Tibial nerve (tissue), 4 donors: ENCODE measurements at regions not wholly inside any gene's neighbourhood (a gene's known extent, or its start where the extent isn't known, plus 50 kb on each side); places are given as distances from the start of the nearest gene placed in this dataset.

Source experiments
- EP300 ChIP-seq, 2 donors: sonication (generic); formaldehyde crosslinking; IDR thresholded peaks; one replicate each; pipeline ENCODE4 v1.6.1; 2017; ENCODE audit warnings: antibody characterized with exemption in 2 of 2, mild to moderate bottlenecking in 1 of 2
- POLR2A ChIP-seq, 2 donors: fragments of 450-650 bp; IDR thresholded peaks; one replicate each; pipeline ENCODE4 v1.6.1; 2017; ENCODE audit warnings: antibody characterized with exemption in 2 of 2, mild to moderate bottlenecking in 2 of 2, moderate library complexity in 2 of 2
- TF ChIP-seq, protein P1 (sequence below), 5 experiments: fragments of 200-600 bp in 3 of 5; fragments of 450-650 bp in 2 of 5; sonication (generic) in 3 of 5; IDR thresholded peaks; one replicate each; pipeline ENCODE4 v1.5.1; 2016 to 2019; ENCODE audit warnings: antibody characterized with exemption in 5 of 5, mild to moderate bottlenecking in 3 of 5, moderate library complexity in 2 of 5

DNA sequence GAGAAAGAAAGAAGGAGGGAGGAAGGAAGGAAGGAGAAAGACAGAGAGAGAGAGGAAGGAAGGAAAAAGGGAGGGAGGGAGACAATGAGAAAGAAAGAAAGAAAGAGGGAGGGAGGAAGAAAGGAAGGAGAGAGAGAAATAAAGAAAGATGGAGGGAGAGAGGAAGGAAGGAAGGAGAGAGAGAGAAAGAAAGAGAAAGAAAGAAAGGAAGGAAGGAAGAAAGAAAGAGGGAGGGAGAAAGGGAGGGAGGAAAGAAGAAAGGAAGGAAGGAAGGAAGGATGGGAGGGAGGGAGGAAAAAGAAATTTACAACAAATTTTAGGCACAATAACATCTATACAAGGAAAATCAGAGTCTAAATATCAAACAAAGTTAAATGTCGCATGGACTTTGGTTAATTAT, 332.6 kb upstream of the KLF6 start:
- TF ChIP-seq, protein P1, sequence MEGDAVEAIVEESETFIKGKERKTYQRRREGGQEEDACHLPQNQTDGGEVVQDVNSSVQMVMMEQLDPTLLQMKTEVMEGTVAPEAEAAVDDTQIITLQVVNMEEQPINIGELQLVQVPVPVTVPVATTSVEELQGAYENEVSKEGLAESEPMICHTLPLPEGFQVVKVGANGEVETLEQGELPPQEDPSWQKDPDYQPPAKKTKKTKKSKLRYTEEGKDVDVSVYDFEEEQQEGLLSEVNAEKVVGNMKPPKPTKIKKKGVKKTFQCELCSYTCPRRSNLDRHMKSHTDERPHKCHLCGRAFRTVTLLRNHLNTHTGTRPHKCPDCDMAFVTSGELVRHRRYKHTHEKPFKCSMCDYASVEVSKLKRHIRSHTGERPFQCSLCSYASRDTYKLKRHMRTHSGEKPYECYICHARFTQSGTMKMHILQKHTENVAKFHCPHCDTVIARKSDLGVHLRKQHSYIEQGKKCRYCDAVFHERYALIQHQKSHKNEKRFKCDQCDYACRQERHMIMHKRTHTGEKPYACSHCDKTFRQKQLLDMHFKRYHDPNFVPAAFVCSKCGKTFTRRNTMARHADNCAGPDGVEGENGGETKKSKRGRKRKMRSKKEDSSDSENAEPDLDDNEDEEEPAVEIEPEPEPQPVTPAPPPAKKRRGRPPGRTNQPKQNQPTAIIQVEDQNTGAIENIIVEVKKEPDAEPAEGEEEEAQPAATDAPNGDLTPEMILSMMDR (IDR thresholded peaks at IDR 0.05), result no peak
- TF ChIP-seq EP300 (IDR thresholded peaks at IDR 0.05) (no peak), POLR2A (IDR thresholded peaks at IDR 0.05) (no peak)
